ENCODE measurements at regions not wholly inside any gene's neighbourhood (a gene's known extent, or its start where the extent isn't known, plus 50 kb on each side); places are given as distances from the start of the nearest gene placed in this dataset.

DNA sequence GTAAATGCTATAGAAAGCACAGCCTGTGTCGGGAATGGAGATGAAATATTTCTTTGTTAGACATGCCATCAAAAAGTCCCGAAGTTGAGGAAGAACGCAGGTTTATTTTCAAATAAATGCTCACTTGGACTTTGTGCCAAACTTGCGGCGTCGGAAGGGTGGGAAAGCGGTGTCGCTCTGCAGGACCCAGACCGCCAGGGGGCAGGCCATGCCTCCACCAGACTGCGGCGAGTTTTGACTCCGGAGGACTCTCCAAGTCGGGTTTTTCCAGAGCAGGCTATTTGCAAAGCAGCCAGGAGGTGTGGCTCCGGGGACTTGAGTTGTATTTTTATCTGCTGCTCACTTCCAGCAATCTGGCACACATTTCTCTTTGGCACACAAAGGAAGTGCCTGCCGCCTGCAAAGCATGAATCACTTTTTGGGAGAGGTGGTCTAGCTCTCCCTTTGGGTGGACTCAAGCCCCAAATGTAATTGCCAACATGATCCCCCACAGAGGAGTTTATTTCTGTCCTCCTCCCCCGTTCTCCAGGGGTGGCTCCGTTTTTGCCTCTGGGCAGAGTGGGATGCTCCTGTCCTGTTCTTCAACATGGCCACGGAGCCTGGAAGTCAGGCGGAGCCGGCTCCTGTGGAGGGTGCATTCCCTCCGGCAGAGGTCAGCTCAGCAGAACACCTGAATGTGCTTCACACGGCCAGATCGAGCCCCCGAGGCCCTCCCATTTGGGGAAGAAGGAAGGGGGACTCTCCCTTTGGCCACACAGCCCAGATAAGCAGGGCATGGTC is 82.3 kb upstream of the GPR26 start:
- Mint-ChIP-seq H3K36me3 (ENCODE audit: low read depth) (no peaks in the 10 kb centered on the region), H3K27me3 (peaks cover 34% of the 10 kb centered on the region), H3K9me3 (no peaks in the 10 kb centered on the region), H3K4me3 (no peak overlapping the region), H3K27ac (no peak overlapping the region), H3K4me1 (ENCODE audit: low read depth) (no peaks in the 10 kb centered on the region)
- ChIA-PET CTCF (interaction anchor here (1.5 to 2.8 kb wide), 6 partner anchors 7 to 805 kb away, joined by 4 to 14 read pairs (median 10); no protein-coding TSS in a partner anchor), POLR2A (no interaction called here)
- ATAC-seq (peak; percentile 55), DNase-seq (peak; percentile 69)
- peak; percentile 64 for TF ChIP-seq CTCF (IDR thresholded peaks at IDR 0.05)
- intact Hi-C loops (cut with micrococcal nuclease), result loop anchor here (2.0 kb wide), 1 partner anchor 383 kb away; no protein-coding TSS in a partner anchor

DNA sequence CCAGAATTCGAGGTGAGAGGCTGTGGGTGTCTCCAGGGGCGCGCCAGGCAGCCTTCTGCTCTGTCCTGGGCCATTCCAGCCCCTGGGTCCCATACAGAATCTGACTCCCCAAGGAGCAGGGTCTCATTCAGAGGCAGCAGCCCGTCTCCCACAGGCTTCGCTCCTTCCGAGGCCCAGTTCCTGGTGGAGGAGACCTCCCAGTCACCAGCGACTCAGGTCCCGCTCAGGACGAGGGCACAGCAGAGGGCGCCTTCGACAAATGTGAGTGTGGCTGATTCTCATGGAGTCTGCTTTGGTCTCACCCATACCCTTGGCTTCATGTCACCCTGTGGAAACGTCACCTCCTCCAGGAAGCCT is 81.8 kb upstream of the GPR26 start:
- intact Hi-C loops (cut with micrococcal nuclease), result no loop called here

DNA sequence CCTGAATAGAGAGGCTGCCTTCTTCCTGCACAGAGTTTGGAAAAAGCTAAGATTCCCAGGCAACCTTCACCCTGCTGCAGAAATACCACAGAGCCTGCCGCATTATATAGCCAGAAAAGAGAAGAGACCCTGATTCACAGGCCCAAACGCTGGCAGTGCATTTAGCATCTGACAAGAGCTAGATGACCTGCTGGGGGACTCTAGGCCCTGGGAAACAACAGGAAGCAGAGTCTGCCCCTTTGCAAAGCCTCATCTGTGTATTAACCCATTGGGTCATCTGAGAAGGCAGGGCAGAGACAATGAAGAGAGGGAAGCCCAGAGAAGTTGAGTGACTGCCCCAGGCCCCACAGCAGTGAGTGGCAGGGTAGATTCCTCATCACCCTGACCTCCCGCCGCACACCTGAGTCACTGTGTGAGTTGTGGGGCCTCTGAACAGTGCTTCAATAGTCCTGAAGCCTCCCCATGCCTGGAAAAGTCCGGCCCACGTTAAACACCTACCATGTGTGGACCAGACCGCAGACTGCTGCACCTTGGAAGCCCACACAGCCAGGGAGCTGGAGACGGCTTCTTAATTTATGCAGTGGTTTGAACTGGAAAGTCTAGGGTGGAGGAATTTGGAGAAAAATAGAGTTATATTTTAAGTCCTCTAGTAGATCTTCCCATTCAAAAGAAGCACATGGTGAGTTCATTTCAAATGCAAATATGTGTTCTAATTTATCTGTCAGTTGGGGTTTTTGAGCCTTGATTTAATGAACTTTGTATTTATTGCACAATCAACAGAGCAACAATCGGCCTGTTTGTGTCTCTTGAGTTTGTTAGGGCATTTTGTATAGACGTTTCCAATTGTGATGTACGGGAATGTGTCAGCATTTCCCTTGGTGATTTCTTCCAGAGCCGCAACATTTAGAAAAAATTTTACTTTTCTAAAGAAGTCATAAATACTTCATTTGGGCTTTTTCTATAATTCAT is 80.4 kb upstream of the GPR26 start:
- ChIA-PET POLR2A (no interaction called here), CTCF (interaction anchor here (0.8 to 1.3 kb wide), 3 partner anchors 8 to 803 kb away, joined by 3 to 4 read pairs (median 3); no protein-coding TSS in a partner anchor)
- Mint-ChIP-seq H3K27me3 (peaks cover 28% of the 10 kb centered on the region), H3K4me3 (no peak overlapping the region), H3K9me3 (no peaks in the 10 kb centered on the region), H3K4me1 (ENCODE audit: low read depth) (no peaks in the 10 kb centered on the region), H3K36me3 (ENCODE audit: low read depth) (no peaks in the 10 kb centered on the region), H3K27ac (no peak overlapping the region)
- intact Hi-C loops (cut with micrococcal nuclease), result no loop called here
- DNase-seq (no peak), ATAC-seq (no peak)
- TF ChIP-seq CTCF (IDR thresholded peaks at IDR 0.05), result no peak

More for the DNA sequence above, 81.8 kb upstream of the GPR26 start:
- ATAC-seq (no peak), DNase-seq (no peak)
- Mint-ChIP-seq H3K4me1 (ENCODE audit: low read depth) (no peaks in the 10 kb centered on the region), H3K27ac (no peak overlapping the region), H3K9me3 (no peaks in the 10 kb centered on the region), H3K27me3 (peaks cover 32% of the 10 kb centered on the region), H3K4me3 (no peak overlapping the region), H3K36me3 (ENCODE audit: low read depth) (no peaks in the 10 kb centered on the region)
- TF ChIP-seq CTCF (IDR thresholded peaks at IDR 0.05), result no peak
- ChIA-PET POLR2A (no interaction called here), CTCF (interaction anchor here (2.8 kb wide), 2 partner anchors 10 to 383 kb away, joined by 11 to 12 read pairs; no protein-coding TSS in a partner anchor)

DNA sequence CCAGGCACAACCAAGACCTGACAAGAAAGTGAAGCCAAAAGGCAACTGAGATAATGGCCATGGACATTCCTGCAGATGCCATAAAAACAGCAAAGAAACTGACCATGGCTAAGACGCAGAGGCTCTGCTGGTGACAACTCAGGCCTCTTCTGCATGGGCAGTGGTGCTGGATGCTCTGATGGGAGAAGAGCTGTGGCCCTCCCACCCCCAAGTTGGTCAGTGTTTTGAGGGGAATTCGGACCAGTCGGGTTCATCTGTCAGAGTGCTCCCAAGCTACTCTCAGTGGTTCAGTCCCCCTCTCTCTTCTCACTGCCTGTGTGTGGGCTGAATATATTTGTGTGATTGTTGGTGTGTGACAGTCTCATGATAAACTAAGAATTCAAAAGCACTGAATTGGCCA is 79.0 kb upstream of the GPR26 start:
- H3K4me1 Mint-ChIP-seq (ENCODE audit: low read depth), result no peaks in the 10 kb centered on the region
- ATAC-seq, result no peak
- DNase-seq, result no peak
- ChIA-PET CTCF (no interaction called here), POLR2A (no interaction called here)
- no peak overlapping the region for H3K4me3 Mint-ChIP-seq
- H3K27ac Mint-ChIP-seq, result no peak overlapping the region
- peaks cover 27% of the 10 kb centered on the region for H3K27me3 Mint-ChIP-seq
- intact Hi-C loops (cut with micrococcal nuclease), result no loop called here
- no peak for TF ChIP-seq CTCF (IDR thresholded peaks at IDR 0.05)
- no peaks in the 10 kb centered on the region for H3K36me3 Mint-ChIP-seq (ENCODE audit: low read depth)
- H3K9me3 Mint-ChIP-seq, result no peaks in the 10 kb centered on the region
